ENCODE measurements at regions not wholly inside any gene's neighbourhood (a gene's known extent, or its start where the extent isn't known, plus 50 kb on each side); places are given as distances from the start of the nearest gene placed in this dataset.

DNA sequence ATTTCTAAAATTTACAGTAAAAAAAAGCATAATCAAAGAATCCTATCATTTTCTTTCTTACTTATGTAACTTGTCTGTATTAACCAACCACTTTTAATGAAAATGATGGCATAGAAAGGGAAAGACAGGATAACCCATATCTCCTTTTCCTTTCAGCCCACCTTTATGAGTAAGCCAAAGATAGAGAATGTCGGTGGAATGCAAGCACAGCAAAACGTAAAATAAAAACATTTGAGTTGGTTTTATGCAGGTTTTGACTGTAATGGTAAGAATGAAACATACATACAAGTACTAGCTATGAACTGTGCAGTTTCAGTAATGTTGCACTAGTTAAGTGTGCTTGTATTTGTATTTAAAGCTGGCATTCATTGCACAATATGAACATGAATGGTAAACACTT lies 360.3 kb downstream of the FOXG1 start:
- DNase-seq, result no peak

DNA sequence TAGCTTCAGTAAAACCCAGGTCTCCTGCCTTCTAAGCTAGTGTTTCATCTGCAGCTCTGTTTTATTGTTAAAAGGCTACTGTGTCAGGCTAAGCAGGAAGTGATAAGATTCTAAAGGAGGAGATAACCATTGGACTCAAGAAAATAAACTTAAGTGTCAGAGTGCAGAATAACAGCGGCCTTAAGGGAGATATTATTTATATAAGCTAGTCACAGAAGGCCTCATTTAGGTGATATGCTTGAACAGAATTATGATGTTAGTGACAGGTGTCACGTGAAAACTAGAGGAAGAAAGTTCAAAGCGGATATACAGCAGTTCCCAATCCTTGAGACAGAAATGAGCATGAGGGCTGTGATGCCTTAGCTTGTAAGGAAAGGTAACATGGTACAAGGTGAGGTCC lies 373.4 kb downstream of the FOXG1 start:
- no peak for DNase-seq

DNA sequence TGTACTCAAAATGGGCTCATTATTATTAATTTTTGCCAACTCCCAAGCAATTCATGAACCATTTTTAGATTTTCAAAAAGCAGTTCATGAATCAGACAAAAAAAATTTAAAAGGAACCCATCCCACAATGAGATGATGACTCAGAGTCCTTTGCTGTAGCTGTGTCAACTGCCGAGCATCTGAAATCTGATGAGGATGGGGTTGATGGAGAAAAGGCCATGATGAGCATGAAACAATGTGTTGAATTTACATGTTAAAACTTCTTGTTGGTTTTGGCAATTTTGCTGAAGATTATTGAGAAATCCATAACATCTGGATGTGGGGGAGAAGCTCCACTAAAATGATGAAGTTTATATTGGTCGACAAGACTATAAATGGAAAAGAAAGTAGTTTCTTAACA lies 378.0 kb downstream of the FOXG1 start:
- DNase-seq, result no peak

DNA sequence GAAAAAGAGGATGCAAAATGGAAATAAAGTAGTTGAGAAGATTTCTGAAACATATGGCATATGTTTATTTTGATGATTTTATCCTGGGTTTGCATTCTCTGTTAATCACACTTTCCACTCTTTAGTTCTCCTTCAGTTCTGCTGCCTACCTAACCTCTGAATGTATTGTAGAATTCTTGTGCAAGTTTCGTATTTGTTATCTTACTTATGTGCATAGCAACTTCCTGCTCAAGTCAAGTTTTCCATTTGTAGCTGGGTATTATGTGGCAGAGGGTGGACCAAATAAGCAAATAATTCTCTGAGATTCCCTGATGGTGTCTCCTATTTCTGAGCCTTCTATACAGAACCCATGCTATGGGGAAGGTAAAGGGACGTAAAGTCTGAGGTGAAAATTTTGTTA lies 381.6 kb downstream of the FOXG1 start:
- DNase-seq, result no peak

DNA sequence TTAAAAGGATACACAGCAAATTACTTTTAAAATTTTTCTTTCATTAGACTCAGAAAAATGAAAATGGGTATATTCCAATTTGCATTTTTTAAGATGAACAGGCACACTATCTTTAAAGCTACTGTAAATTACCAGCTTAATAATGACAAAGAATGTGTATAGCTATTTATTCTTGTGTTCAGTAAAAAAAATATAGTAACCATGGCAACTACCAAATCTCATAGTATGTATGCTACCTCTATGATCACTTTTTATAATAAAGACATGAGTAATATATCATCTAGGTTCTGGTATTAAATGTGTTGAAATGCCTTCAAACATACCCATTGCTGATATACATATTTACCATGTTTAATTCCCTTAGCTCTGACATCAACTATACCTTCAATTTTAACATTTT lies 383.2 kb downstream of the FOXG1 start:
- no peak for DNase-seq

DNA sequence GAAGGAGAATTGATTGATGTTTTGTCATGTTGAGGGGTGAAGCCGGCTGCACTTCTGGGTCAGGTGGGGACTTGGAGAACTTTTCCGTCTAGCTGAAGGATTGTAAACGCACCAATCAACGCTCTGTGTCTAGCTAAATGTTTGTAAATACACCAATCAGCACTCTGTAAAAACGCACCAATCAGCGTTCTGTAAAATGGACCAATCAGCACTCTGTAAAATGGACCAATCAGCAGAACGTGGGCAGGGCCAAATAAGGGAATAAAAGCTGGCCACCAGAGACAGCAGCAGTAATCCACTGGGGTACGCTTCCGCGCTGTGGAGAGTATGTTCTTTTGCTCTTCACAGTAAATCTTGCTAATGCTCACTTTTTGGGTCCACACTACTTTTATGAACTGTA lies 384.1 kb downstream of the FOXG1 start:
- DNase-seq, result no peak

DNA sequence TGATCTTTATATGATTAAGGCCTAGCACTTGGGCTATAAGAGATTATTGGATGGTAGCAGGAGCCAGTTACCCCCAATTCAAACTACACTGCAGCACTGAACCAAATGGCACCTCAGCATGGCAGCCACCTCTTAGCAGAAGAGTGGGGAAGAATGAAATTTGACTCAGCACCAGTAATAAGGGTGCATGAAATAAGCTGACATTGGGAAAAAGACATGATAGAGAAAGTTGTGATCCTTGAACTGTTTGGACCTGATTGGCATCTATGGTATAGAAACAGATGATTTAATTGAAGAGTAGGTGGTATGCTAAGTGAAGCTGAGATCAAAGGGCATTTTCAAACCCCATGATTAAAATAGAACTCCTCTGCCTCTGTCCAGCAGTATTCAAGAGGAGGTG lies 389.5 kb downstream of the FOXG1 start:
- no peak for DNase-seq

DNA sequence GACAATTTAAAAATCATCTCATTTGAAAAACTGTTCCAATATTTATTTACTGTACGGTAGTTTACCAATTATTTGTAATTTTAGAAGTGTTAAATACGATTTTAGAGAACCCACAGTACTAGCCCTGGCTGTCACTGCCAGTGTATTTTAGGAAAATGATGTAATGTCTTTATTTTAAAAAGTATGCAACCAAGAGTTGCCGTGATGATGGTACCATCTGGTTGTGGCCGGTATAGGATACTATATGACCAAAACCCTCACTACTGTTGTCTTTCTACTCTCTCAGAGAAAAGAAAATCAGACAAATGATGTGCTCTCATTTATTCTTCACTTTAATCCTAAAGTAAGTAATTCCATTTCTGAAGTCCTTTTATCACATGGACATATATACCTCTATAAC lies 395.0 kb downstream of the FOXG1 start:
- DNase-seq, result no peak

DNA sequence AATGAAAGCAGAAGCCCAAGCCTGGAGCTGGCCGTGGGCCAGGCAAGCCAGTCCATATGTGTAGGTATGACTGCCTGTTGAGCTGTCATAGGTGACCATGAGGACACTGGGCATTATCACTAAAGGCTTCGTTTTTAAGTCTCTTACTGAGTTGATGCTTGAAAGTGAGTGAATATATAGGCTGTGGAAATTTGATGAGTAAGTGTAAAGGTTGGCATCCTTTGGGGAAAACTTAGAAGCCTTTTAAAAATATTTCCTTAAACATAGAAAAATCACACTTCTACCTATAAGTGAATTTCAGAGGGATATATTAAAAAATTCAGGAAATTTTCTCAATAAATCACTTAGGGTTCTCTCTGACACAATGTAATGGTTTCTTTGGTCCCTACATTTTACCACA lies 396.5 kb downstream of the FOXG1 start:
- no peak for DNase-seq

DNA sequence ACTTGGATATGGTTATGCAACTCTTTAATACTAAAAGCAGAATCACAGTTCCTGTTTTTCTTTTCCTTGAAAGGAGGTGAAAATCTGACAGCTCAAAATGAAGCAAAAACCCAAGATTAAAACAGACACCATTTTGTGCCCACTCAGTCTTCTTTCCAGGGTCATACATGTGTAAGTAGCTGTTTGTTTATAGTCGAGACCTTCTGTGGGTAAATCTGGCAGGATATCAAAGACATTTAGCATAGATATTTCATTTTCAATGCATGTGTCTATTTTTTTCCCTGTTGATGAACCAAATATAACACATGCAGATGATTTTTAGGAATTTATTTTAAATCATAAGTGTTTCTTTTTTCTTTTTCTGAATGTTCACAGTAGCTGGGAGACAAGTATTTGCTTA lies 398.8 kb downstream of the FOXG1 start:
- no peak for DNase-seq

DNA sequence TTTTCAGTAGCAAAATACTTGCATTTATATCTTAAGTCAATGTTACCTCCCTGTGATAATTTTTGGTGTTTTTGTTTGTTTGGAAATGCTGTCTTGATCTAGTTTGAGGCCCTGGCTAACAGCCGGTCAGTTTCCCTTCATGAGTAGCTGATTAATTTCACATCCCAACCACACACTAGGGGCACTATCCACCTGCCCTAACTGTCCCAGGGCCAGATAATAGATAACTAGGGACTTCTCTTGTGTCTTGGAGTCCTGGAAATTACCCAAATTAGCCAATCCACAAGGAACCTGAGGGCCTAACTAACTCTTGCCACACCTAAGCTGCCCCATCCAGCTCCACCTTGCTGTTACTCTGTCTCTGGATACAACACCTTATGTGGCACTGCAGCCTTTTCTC lies 399.9 kb downstream of the FOXG1 start:
- no peak for DNase-seq

DNA sequence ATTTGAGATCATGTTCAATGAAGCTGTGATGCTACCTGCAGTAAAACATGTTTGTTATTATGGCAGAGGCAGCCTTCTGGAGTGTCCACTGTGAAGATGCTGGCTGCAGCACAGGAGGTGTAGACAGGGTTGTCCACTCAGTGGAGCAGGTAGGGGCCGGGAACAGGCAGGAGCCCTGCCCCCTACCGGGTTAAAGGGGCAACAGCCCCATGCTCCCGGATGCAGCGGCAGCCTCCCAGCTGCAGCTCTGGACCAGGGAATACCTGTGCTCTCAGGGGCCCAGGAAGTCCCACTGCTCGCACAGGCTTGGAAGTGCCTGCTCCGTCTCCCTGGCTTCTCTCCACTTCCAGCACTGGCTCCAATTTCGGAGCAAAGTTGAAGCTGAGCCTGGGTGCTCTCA lies 401.6 kb downstream of the FOXG1 start:
- DNase-seq, result no peak

DNA sequence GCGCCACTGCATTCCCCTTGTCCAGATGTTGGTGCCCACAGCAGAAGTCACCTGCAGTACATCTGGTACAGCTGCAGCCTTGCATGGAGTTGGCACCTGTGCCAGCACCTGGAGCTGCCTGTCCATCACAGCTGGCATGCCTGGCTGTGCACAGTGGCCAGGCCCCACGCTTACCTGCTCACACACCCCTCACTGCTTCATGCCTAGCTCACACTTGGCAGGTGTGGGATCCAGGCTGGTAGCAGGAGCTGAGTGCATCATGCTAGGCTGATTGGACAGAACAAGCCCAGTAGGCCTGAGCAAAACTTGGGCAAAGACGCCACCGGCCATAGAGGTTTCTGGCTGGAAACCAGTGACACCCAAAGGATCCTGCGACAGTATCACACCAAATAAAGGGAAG lies 402.8 kb downstream of the FOXG1 start:
- DNase-seq, result no peak

DNA sequence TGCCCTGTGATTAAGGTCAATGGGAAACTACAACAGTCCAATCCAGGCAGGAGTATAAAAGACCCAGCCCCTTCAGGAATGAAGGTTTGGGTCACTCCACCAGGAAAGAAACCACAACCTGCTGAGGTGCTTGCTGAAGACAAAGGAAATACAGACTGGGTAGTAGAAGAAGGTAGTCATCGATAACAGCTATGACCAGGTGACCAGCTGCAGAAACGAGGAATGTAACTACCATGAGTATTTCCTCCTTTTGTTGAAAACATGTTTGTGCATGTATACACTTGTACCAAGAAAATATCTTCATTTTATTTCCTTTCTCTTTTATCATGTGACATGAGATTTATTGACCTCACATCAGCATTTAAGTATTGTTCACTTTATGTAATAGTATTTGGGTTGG lies 409.1 kb downstream of the FOXG1 start:
- no peak for DNase-seq

DNA sequence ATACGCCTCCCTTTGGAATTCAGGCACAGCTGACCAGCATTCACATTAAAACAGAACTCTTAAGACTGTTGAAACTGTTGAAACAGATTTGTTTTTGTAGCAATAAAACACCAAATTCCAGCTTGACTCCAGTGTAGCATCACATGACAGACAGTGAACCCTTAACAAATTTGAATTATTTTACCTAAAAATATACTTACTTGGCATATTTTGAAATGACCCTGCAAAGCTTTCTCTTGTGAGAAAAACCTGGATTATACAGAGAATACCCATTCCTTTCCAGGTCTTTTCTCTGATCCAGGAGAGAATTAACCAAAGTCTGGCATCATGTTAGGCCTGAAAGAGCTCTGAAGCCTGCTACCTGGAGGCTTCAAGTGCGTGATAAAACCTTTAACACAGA lies 410.3 kb downstream of the FOXG1 start:
- DNase-seq, result no peak

DNA sequence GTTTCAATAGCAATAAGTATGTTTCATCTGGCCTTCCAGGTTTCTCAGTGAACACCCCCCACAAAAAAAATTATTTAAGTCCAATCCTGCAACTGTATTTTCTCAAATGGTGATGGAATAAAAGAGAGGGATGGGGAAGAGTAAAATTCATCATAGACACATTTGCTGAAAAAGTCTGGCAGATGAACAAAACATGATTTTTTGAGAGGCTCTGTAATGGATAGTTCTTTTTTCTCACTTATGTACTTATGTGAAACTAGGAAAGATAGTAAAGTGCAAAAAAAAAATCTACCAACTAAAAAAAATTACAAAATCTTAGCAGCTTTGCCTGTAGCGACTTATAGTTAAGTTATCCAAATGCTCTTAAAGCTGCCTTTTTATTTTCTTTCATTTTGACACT lies 412.4 kb downstream of the FOXG1 start:
- DNase-seq, result no peak

DNA sequence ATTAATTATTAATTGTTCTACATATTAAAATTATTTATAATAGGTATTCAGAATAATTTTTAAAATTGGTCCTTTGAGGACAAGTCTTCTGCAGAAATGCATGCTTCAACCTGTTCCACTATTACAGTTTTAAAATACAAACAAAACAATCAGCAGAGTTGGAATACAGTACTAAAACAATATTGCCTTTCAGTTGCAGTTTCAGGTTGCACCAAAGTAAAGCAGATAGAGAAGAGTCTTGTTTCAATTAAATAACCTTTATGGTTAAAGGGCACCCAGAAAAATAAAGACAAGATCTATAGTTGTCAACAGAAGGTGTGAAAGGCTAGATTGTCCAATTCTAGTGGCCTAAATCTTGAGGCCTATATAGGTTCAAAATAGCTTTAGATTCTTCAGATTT lies 424.5 kb downstream of the FOXG1 start:
- no peak for DNase-seq

DNA sequence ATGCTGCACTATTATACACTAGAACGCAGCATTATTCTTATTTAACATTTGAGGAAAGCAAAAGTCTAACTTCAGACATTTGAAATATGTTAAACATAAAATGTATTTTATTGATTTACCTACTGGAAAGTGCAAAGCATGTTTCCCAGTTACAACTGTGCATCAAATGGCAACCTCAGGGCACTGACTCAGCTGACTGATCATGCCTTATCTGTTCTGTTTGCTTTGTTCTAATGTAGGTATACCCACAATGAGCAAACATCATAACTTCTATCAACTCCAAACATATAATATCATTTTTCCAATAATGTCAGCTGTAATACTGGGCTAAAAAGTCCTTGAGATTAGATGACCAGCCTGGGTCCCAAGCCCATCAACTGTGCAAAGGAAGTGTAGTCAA lies 431.0 kb downstream of the FOXG1 start:
- no peak for DNase-seq

DNA sequence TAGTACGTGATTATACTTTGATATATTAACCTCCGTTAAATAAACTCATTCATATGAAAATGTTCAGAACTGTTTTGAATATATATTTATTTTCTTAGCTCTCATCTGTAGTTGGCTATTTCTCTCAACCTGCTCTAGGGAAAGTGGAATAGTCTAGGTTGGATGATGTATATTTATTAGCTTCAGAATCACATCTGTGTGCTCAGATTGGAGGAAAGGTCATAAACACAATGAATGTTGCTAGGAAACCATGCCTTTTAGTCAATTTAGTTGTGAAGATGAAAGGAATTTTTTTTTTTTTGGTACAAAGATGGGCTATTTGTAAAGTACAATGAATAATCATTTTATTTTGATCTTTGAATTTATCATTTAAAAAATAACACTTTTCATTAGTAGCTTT lies 439.1 kb downstream of the FOXG1 start:
- no peak for DNase-seq

DNA sequence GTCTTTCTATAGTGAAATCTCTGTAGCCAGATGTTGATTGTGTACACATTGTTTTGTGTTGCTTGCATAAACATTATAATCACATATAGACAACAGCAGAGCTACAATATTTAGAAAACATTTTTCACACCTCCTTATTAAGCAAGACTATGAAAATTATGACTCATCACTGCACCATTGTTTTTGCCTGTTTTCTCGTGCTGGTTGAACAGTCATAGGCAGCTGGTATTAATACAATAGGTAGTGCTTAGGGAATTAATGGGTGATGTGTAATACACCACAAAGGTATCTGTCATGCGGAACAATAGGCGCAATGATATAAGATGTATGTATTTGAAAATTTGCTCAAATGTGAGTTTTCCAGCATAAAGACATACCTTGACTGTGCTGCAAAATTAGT lies 449.3 kb downstream of the FOXG1 start:
- DNase-seq, result no peak

DNA sequence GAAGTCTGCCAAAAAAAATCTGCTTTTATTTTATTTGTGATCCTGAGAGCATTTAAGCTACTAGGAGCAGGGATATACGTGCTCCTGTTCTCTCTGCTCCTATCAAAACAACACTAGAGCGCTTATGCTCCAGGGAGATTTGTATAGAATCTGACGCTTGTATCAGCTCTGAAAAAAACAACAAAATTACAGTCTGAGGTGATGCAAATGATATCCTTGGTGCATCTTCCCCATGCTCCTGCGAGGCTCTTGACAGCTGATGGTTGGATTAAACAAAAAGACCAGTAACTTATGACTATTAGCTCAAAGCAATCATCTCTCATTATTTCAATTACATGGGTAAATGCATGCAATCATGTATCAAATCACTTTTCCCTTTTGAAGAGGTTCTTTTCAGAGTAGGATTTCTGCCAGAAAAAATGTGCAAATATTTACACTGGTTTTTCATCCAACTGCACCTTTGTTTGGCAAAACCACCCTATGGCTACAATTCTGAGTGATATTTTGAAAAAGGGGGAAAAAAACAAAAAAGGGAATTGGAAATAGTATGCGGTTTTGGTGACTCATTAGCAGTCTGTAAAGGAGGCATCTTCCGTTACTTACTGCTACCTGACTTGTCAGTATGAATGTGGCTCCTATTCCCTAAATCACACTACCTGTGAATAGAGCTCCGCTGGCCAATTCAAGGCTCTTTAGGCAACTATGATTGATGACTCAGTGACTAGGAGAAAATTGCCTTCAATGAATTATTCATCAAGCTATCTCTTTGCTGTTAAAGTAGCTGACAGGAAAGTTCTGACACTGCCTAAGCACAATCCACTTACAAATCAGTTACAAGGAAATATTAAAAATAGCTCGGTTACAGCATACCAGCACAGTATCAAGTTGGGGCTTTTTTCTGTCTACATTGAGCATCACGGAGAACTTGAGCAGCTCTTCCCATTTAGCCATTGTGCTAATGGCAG lies 450.0 kb downstream of the FOXG1 start:
- DNase-seq, result peak; percentile 85

DNA sequence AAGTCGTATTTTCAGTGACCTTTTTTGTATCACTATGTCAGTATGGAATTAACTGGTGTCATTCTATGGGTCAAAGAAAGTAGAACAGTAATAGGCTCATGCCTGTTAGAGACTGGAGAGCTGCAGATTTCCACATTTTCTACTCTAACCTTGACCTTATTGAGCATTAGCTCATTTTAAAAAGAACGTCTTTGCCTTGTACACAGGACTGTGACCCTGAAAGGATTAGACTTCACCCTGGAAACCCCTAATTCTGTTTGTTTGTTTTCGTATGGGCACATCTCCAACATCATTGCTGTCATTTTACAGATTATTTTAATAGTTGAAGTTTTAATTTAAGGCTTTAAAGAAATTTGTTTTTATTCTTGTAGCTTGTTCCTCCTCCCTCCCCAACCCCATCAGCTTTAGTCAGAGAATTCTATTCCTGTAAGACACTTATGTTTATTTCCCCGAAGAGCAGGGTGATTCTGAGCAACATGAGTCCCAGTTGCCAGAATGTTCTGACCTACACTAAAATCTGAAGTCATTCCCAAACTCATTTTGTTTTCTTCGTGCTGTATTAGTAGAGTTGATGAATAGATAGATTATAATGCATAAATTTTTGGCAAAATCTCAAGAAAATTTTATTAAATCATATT lies 451.3 kb downstream of the FOXG1 start:
- DNase-seq, result no peak

DNA sequence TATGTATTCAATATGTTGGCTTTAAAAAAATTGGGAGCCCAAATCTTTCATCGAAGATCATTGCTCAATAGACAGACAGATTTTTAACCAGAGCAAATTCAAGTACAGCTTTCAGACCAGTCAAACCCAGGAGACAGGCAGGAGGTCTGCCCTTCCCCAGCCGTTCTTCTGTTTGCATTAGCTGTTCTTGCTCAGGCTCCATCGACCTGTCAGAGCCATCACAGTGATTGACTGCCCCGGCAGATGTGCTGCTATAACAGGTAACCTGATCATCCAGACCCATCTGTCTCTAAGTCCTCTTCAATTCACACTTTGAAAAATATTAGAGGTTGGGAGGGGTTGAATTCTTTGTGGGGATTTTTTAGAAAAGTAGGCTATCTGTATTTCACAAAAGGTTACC lies 453.5 kb downstream of the FOXG1 start:
- DNase-seq, result peak; percentile 81

DNA sequence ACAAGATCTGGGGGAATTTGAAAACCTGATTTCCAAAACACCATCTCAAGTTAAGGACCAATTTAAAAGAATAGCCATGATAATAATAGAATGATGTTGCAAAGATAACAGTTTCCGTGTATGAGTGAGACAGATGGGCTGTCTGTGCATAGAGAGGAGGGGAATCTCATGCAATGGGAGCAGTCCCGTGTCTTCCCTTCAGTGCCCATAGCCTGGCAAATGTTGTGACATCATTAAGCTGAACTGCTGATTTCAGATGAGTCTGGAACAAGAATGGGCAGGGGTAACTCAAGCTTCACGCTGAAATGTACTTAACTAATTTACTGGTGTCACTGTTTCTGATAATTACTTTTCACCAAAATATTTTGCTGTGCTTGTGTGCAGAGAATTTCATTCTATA lies 454.0 kb downstream of the FOXG1 start:
- peak; percentile 67 for DNase-seq

DNA sequence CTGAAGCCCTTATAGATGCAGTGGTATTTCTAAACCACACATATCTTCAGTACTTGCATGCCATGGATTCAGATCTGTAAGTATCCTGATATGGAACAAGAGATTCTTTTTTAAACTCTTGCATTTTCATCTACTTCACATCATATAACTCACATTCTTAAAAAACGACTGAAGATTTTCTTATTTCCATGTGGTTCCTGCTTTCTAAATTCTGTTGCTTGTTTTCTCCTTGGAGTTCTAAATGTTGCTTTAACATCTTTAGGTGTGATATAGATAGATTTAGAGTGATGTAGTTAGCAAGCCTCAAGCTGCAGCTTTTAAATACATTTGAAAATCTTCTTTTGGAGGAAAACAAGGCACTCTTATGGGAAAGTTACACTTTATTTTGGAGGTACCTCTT lies 455.4 kb downstream of the FOXG1 start:
- DNase-seq, result no peak
